ENCODE measurements at regions not wholly inside any gene's neighbourhood (a gene's known extent, or its start where the extent isn't known, plus 50 kb on each side); places are given as distances from the start of the nearest gene placed in this dataset.

DNA sequence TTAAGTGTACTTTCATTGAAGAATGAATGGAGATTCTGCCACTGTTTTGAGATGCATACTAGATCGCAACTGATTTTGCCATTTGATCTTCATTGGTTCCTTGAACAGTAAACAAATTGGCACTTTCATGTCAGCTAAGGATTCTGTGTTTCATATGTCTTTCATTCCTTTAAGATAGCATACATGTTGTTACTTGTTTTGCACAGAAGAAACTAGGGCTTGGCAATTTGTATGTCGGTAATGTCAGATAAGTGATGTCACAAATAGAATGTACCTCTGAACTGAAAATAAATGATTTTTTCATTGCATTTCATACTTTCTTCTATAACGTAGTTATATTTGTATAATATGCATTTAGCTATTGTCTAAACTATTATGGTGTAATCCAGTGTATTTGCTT, 73.2 kb upstream of the TENM3 start:
- no peak for DNase-seq

GRCh38 chr4:182170417-182170935, 72.7 kb upstream of the TENM3 start:
- DNase-seq = no peak

GRCh38 chr4:182174979-182175378, 68.2 kb upstream of the TENM3 start:
- DNase-seq = no peak

GRCh38 chr4:182175788-182176519, 67.2 kb upstream of the TENM3 start:
- DNase-seq = no peak

DNA sequence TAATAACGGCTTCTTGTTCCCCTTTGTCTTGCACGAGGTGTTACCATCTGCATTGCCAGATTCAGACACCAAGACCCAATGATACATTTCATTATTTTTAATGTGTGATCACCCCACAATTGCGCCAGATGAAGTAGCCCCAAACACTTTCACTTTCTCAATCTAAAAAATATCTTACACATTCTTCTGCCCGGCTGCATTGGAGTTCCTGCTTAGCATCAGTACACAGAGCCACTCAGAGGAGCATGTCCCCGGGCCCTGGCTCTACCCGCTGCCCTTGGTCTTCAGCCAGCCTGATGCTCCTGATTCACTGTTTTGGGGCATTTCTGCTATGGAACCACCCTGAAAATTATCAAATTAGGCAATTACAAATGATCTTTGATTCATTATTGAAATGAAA, 66.0 kb upstream of the TENM3 start:
- DNase-seq = no peak

GRCh38 chr4:182179105-182179504, 64.1 kb upstream of the TENM3 start:
- no peak for DNase-seq

DNA sequence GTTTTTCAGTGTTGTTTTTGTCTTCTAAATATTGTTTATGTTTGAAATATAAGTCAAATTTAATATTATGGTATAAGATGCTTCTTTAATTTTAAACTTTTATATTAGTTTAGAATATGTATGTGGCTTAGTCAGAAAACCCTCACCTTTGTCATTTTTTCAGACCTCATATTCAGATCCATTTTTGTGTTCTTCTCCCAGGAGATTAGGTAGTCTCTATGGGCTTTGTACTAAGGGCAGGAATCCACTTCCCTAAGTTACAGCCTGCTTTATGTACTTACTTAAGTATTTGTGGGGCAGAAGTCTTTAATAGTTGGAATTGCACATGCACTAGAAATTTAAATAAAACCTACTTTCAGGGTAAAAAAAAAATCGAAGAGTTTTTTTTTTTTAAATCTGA, 63.5 kb upstream of the TENM3 start:
- DNase-seq = no peak

GRCh38 chr4:182185491-182185890, 57.7 kb upstream of the TENM3 start:
- no peak for DNase-seq

- no peak for DNase-seq
These were observed 55.5 kb upstream of the TENM3 start for GRCh38 chr4:182187674-182188073.

- no peak for DNase-seq
These were observed 54.6 kb upstream of the TENM3 start for GRCh38 chr4:182188622-182189021.

DNA sequence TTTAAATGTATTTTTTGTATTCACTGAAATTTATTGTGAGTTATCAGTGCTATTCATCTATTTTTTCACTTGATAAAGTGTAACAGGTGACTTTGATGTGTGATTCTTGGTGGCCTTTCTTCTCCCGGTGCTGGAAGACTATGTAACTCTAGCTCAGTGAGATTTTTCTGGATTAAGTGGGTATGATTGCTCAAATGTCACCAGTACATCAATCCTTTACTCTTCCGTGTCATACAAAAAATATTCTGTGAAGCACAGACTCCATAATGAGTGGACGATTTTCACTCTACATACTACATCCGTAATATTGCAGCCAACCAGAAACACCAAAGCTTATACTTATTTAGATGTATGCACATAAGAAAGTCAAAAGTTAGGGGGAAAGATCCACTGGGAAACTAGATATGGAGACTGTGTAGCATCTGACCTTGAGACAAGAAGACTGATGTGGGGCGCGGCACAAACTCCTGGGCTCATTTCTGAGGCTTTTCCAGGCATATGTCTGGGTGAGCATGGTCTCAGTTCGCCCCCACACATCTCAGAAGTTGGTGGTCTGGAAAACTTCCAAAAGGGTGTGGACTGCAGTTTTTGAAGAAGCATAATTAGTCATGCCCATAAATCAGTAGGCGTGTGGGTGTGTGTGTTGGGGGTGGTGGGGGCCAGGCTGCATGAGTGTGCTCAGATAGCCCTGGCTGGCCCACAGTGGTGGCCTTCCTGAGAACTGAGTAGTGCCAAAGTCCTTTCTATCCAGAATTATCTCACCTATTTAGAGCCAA, 53.9 kb upstream of the TENM3 start:
- DNase-seq = no peak

DNA sequence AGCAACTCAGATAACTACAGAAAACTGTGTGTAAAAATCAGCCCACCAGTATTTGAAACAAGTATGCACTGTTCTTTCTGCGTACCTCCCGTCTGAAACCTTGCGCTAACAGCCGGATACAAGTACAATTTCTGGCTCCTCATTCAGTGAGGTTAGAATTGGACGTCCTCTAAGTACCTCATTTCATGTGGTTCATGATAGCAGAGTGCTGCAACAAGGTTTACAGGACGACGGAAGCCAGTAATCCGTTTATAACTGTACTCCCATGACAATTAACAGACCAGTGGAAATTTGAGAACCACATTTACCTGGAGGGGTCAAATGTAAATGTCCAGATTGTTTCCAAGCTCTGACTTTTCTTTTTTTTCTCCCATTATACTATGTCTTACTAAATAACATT, 52.9 kb upstream of the TENM3 start:
- DNase-seq = no peak

- no peak for DNase-seq
These were observed 50.6 kb upstream of the TENM3 start for GRCh38 chr4:182192511-182193181.

GRCh38 chr4:182193311-182193710, 49.9 kb upstream of the TENM3 start:
- no peak for DNase-seq
